DND-41 (cell line): ENCODE measurements at regions not wholly inside any gene's neighbourhood (a gene's known extent, or its start where the extent isn't known, plus 50 kb on each side); places are given as distances from the start of the nearest gene placed in this dataset.

Experiments
- EZH2 ChIP-seq: IDR thresholded peaks from 3 replicates; pipeline ENCODE4 v1.6.1; 2012; ENCODE audit warnings: borderline replicate concordance, low read depth, mild to moderate bottlenecking, moderate library complexity, low read length, inconsistent platforms; ENCODE audit not compliant: severe bottlenecking
- TF ChIP-seq, protein P1 (sequence below): IDR thresholded peaks from 2 replicates; pipeline ENCODE4 v1.5.1; 2012; ENCODE audit warnings: borderline replicate concordance, low read length, moderate library complexity, mild to moderate bottlenecking; ENCODE audit not compliant: poor library complexity, severe bottlenecking; ENCODE audit errors: extremely low read depth

DNA sequence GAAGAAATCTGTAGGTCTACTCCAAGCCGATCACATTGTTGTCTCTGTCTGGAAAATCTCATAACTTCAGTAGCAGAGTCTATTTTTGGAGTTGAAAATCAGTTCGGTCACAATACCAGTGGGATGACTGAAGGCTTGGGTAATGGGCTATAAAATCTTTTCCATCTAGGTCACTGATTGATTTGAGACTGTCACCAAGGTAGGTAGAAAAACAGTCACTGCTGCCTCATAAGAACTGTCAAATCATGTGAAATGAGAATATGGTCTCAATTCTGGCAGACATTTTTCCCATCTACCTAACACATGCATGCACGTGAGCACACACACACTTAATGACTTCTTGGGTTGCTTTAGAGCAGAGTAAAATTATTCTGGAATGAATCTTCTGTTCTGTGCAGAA is 1162.8 kb upstream of the CITED2 start:
- no peak for TF ChIP-seq EZH2
- TF ChIP-seq, protein P1, sequence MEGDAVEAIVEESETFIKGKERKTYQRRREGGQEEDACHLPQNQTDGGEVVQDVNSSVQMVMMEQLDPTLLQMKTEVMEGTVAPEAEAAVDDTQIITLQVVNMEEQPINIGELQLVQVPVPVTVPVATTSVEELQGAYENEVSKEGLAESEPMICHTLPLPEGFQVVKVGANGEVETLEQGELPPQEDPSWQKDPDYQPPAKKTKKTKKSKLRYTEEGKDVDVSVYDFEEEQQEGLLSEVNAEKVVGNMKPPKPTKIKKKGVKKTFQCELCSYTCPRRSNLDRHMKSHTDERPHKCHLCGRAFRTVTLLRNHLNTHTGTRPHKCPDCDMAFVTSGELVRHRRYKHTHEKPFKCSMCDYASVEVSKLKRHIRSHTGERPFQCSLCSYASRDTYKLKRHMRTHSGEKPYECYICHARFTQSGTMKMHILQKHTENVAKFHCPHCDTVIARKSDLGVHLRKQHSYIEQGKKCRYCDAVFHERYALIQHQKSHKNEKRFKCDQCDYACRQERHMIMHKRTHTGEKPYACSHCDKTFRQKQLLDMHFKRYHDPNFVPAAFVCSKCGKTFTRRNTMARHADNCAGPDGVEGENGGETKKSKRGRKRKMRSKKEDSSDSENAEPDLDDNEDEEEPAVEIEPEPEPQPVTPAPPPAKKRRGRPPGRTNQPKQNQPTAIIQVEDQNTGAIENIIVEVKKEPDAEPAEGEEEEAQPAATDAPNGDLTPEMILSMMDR: no peak
